ENCODE measurements at regions not wholly inside any gene's neighbourhood (a gene's known extent, or its start where the extent isn't known, plus 50 kb on each side); places are given as distances from the start of the nearest gene placed in this dataset.

DNA sequence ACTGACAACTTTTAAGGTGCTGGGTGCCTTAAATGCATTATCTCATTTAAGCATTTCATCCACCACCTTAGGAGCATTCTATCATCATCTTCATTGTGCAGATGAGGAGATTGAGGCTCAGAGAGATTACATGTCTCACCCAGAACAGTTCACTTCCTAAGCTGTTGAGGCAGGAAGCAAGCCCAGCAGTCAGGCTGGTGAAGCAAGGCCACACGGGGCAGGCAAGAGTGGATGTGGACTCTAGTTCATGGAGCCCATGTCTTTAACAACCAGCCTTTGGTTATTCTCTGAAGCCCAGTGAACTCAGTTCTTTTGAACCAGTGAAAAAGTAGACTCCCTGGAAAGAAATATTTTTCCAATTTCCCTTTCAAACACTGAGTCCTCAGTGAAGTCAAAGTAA lies 294.8 kb upstream of the MGAT5 start:
- intact Hi-C loops (cut with micrococcal nuclease; ENCODE audit: unreplicated experiment), result no loop called here
- no TSS peak for BruUV-seq (replicated peaks)
- CTCF ChIA-PET, result no interaction called here

DNA sequence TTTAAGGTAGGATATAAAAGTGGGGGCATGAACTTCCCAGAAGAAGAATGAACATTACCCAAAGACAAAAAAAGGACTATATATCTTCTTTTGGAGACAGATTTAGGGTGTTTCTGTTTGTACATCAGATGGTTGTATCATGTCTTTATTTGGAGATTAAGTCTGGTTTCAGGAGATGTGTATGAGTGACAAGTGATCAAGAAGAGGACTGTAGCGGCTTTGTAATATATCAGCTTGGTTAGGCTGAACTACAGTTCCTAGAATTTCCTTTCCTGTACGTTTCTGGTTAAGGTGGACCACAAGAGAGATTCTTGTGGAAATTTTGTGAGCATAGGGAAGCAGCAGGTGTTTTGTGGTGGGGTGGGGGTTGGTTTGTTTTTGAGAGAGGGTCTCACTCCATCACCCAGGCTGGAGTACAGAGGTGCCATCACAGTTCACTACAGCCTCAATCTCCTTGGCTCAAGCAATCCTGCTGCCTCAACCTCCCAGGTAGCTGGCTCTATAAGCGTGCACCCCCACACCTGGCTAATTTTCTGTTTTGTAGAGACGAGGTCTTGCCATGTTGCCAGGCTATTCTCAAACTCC lies 287.1 kb upstream of the MGAT5 start:
- intact Hi-C loops (cut with micrococcal nuclease; ENCODE audit: unreplicated experiment), result no loop called here
- ChIA-PET POLR2A (ENCODE audit: low non-redundant PET) (no interaction called here), CTCF (no interaction called here)
- no peak overlapping the region for H3K27ac ChIP-seq (ENCODE audit: low read depth, low read length, poor library complexity, severe bottlenecking)
- no peak overlapping the region for H3K4me3 ChIP-seq (ENCODE audit: low read depth, low read length, poor library complexity, severe bottlenecking)
- DNase-seq (ENCODE audit: low spot score), result no peak
- no peaks in the 10 kb centered on the region for H3K4me1 ChIP-seq (ENCODE audit: insufficient read depth, low read length, poor library complexity, severe bottlenecking)
- BruUV-seq (replicated peaks), result no TSS peak
- no peaks in the 10 kb centered on the region for H3K36me3 ChIP-seq (ENCODE audit: insufficient read depth, low read length, poor library complexity, severe bottlenecking)
- no peaks in the 10 kb centered on the region for H3K9me3 ChIP-seq (ENCODE audit: low read depth, low read length, poor library complexity, severe bottlenecking)
- peaks cover 23% of the 10 kb centered on the region for H3K27me3 ChIP-seq (replicated peaks; ENCODE audit: insufficient read depth, low read depth, low read length, poor library complexity)
- TF ChIP-seq, protein P1, sequence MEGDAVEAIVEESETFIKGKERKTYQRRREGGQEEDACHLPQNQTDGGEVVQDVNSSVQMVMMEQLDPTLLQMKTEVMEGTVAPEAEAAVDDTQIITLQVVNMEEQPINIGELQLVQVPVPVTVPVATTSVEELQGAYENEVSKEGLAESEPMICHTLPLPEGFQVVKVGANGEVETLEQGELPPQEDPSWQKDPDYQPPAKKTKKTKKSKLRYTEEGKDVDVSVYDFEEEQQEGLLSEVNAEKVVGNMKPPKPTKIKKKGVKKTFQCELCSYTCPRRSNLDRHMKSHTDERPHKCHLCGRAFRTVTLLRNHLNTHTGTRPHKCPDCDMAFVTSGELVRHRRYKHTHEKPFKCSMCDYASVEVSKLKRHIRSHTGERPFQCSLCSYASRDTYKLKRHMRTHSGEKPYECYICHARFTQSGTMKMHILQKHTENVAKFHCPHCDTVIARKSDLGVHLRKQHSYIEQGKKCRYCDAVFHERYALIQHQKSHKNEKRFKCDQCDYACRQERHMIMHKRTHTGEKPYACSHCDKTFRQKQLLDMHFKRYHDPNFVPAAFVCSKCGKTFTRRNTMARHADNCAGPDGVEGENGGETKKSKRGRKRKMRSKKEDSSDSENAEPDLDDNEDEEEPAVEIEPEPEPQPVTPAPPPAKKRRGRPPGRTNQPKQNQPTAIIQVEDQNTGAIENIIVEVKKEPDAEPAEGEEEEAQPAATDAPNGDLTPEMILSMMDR (conservative IDR thresholded peaks at IDR 0.05; ENCODE audit: low read depth, low read length), result no peak
- TF ChIP-seq EZH2 (IDR thresholded peaks at IDR 0.05; ENCODE audit: borderline replicate concordance, low read depth, low read length, poor library complexity, severe bottlenecking), result no peak

More for the DNA sequence above, 294.8 kb upstream of the MGAT5 start:
- Histone ChIP-seq H3K4me1 (ENCODE audit: insufficient read depth, low read length, poor library complexity, severe bottlenecking) (no peaks in the 10 kb centered on the region), H3K4me3 (ENCODE audit: low read depth, low read length, poor library complexity, severe bottlenecking) (no peak overlapping the region), H3K36me3 (ENCODE audit: insufficient read depth, low read length, poor library complexity, severe bottlenecking) (no peaks in the 10 kb centered on the region), H3K27ac (ENCODE audit: low read depth, low read length, poor library complexity, severe bottlenecking) (no peak overlapping the region), H3K27me3 (replicated peaks; ENCODE audit: insufficient read depth, low read depth, low read length, poor library complexity) (peaks cover 47% of the 10 kb centered on the region), H3K9me3 (ENCODE audit: low read depth, low read length, poor library complexity, severe bottlenecking) (no peaks in the 10 kb centered on the region)
- TF ChIP-seq EZH2 (IDR thresholded peaks at IDR 0.05; ENCODE audit: borderline replicate concordance, low read depth, low read length, poor library complexity, severe bottlenecking), result no peak
- TF ChIP-seq, protein P1 (conservative IDR thresholded peaks at IDR 0.05; ENCODE audit: low read depth, low read length), result no peak
- POLR2A ChIA-PET (ENCODE audit: low non-redundant PET), result no interaction called here
- DNase-seq (ENCODE audit: low spot score), result no peak

DNA sequence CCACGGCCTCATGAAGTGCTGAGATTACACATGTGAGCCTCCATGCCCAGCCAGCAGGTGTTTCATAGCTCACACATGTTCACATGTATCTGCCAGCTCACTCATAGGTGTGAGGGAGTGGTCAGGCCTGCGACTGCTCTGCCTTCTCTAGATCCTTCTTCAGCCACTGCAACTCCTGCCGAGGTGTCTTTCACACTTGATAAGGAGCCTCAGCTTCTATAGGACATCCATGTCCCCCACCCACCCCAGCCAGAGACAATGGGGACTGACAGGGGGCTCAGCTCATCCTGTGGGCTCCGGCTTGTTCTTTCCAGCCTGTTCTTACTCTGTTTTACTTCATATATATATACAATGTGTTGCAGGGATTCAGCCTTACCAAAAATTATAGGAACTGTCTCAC lies 286.5 kb upstream of the MGAT5 start:
- no peak overlapping the region for H3K4me3 ChIP-seq (ENCODE audit: low read depth, low read length, poor library complexity, severe bottlenecking)
- no peak overlapping the region for H3K27ac ChIP-seq (ENCODE audit: low read depth, low read length, poor library complexity, severe bottlenecking)
- CTCF ChIA-PET, result no interaction called here
- POLR2A ChIA-PET (ENCODE audit: low non-redundant PET), result no interaction called here
- no peaks in the 10 kb centered on the region for H3K36me3 ChIP-seq (ENCODE audit: insufficient read depth, low read length, poor library complexity, severe bottlenecking)
- intact Hi-C loops (cut with micrococcal nuclease; ENCODE audit: unreplicated experiment), result no loop called here
- DNase-seq (ENCODE audit: low spot score), result no peak
- BruUV-seq (replicated peaks), result no TSS peak
- H3K4me1 ChIP-seq (ENCODE audit: insufficient read depth, low read length, poor library complexity, severe bottlenecking), result no peaks in the 10 kb centered on the region
- H3K27me3 ChIP-seq (replicated peaks; ENCODE audit: insufficient read depth, low read depth, low read length, poor library complexity), result peaks cover 18% of the 10 kb centered on the region
- TF ChIP-seq, protein P1 (conservative IDR thresholded peaks at IDR 0.05; ENCODE audit: low read depth, low read length), result no peak
- TF ChIP-seq EZH2 (IDR thresholded peaks at IDR 0.05; ENCODE audit: borderline replicate concordance, low read depth, low read length, poor library complexity, severe bottlenecking), result no peak
- no peaks in the 10 kb centered on the region for H3K9me3 ChIP-seq (ENCODE audit: low read depth, low read length, poor library complexity, severe bottlenecking)

Measured in A673 (cell line).